GM20000 (cell line): ENCODE measurements at regions not wholly inside any gene's neighbourhood (a gene's known extent, or its start where the extent isn't known, plus 50 kb on each side); places are given as distances from the start of the nearest gene placed in this dataset.

Experiments used
- DNase-seq: peaks from one replicate; pipeline ENCODE4 v3.0.0; 2012; ENCODE audit warnings: low spot score
- CTCF ChIP-seq: IDR thresholded peaks from 2 replicates; pipeline ENCODE4 v1.5.1; 2012; ENCODE audit warnings: mild to moderate bottlenecking, control low read depth; ENCODE audit errors: extremely low read depth, missing control alignments

- no peak for TF ChIP-seq CTCF
- DNase-seq, result no peak
Observed at GRCh38 chr18:77647472-77647871, 397.8 kb downstream of the GALR1 start.

- DNase-seq, result no peak
- no peak for TF ChIP-seq CTCF
Observed at GRCh38 chr18:77648411-77648810, 398.8 kb downstream of the GALR1 start.

GRCh38 chr18:77650799-77651385, 401.2 kb downstream of the GALR1 start:
- DNase-seq, result peak; percentile 83
- TF ChIP-seq CTCF, result peak; percentile 78

GRCh38 chr18:77651441-77651840, 401.8 kb downstream of the GALR1 start:
- TF ChIP-seq CTCF, result no peak

GRCh38 chr18:77653792-77654191, 404.1 kb downstream of the GALR1 start:
- TF ChIP-seq CTCF, result no peak
- no peak for DNase-seq

More at GRCh38 chr18:77651441-77651840, 401.8 kb downstream of the GALR1 start:
- DNase-seq, result no peak

- TF ChIP-seq CTCF, result no peak
Observed at GRCh38 chr18:77654302-77654701, 404.7 kb downstream of the GALR1 start.

GRCh38 chr18:77657651-77658298, 408.1 kb downstream of the GALR1 start:
- DNase-seq, result no peak
- no peak for TF ChIP-seq CTCF

More at GRCh38 chr18:77654302-77654701, 404.7 kb downstream of the GALR1 start:
- DNase-seq, result no peak
